ENCODE measurements at regions not wholly inside any gene's neighbourhood (a gene's known extent, or its start where the extent isn't known, plus 50 kb on each side); places are given as distances from the start of the nearest gene placed in this dataset.

DNA sequence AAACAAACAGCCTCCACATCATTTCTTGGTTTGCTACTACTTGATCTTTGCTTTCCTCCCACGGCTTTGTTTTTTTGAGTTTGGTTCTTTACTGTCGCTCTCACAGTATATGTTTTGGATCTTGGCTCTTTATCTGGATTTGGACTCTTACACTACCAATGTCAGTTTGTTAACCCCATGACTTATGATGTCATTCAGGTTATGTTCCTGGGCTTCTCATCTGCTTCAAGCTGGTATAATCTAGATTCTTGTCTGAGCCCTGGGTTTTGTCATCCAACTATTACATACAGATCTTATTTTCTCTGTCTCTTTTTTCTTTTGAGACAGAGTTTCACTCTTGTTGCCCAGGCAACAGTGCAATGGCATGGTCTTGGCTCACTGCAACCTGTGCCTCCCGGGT is 482.9 kb upstream of the TEX13C start:
- TF ChIP-seq, protein P1, sequence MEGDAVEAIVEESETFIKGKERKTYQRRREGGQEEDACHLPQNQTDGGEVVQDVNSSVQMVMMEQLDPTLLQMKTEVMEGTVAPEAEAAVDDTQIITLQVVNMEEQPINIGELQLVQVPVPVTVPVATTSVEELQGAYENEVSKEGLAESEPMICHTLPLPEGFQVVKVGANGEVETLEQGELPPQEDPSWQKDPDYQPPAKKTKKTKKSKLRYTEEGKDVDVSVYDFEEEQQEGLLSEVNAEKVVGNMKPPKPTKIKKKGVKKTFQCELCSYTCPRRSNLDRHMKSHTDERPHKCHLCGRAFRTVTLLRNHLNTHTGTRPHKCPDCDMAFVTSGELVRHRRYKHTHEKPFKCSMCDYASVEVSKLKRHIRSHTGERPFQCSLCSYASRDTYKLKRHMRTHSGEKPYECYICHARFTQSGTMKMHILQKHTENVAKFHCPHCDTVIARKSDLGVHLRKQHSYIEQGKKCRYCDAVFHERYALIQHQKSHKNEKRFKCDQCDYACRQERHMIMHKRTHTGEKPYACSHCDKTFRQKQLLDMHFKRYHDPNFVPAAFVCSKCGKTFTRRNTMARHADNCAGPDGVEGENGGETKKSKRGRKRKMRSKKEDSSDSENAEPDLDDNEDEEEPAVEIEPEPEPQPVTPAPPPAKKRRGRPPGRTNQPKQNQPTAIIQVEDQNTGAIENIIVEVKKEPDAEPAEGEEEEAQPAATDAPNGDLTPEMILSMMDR (IDR thresholded peaks at IDR 0.05), result no peak
- no peak for TF ChIP-seq POLR2A (IDR thresholded peaks at IDR 0.05)

Measured in adrenal gland (tissue), 5 donors.